ENCODE measurements at regions not wholly inside any gene's neighbourhood (a gene's known extent, or its start where the extent isn't known, plus 50 kb on each side); places are given as distances from the start of the nearest gene placed in this dataset.

- intact Hi-C loops (cut with micrococcal nuclease), result no loop called here
- Histone ChIP-seq H3K27me3 (ENCODE audit: low read depth) (peaks cover 41% of the 10 kb centered on the region), H3K36me3 (no peaks in the 10 kb centered on the region), H3K9me3 (replicated peaks) (no peaks in the 10 kb centered on the region), H3K4me3 (no peak overlapping the region), H3K27ac (replicated peaks) (no peak overlapping the region), H3K4me1 (no peaks in the 10 kb centered on the region)
- DNase-seq, result no peak
- no peak for TF ChIP-seq CTCF (IDR thresholded peaks at IDR 0.05; ENCODE audit: borderline replicate concordance)
Observed at GRCh38 chr22:34129691-34130486, 209.6 kb upstream of the LARGE1 start.

- no peaks in the 10 kb centered on the region for H3K4me1 ChIP-seq
- no peak overlapping the region for H3K4me3 ChIP-seq
- DNase-seq, result no peak
- TF ChIP-seq CTCF (IDR thresholded peaks at IDR 0.05; ENCODE audit: borderline replicate concordance), result no peak
- H3K36me3 ChIP-seq, result no peaks in the 10 kb centered on the region
- intact Hi-C loops (cut with micrococcal nuclease), result no loop called here
- peaks cover 8% of the 10 kb centered on the region for H3K27me3 ChIP-seq (ENCODE audit: low read depth)
- H3K9me3 ChIP-seq (replicated peaks), result no peaks in the 10 kb centered on the region
- H3K27ac ChIP-seq (replicated peaks), result no peak overlapping the region
Observed at GRCh38 chr22:34135749-34136148, 215.5 kb upstream of the LARGE1 start.

- no peaks in the 10 kb centered on the region for H3K36me3 ChIP-seq
- H3K27ac ChIP-seq (replicated peaks), result no peak overlapping the region
- H3K27me3 ChIP-seq (ENCODE audit: low read depth), result peaks cover 4% of the 10 kb centered on the region
- intact Hi-C loops (cut with micrococcal nuclease), result no loop called here
- no peaks in the 10 kb centered on the region for H3K4me1 ChIP-seq
- H3K4me3 ChIP-seq, result no peak overlapping the region
- H3K9me3 ChIP-seq (replicated peaks), result peaks cover 17% of the 10 kb centered on the region
- DNase-seq, result no peak
- no peak for TF ChIP-seq CTCF (IDR thresholded peaks at IDR 0.05; ENCODE audit: borderline replicate concordance)
Observed at GRCh38 chr22:34150023-34150422, 229.7 kb upstream of the LARGE1 start.

GRCh38 chr22:34159491-34159890 lies 239.2 kb upstream of the LARGE1 start:
- H3K4me3 ChIP-seq, result no peak overlapping the region
- no peak for DNase-seq
- peaks cover 66% of the 10 kb centered on the region for H3K27me3 ChIP-seq (ENCODE audit: low read depth)
- no peaks in the 10 kb centered on the region for H3K9me3 ChIP-seq (replicated peaks)
- no peaks in the 10 kb centered on the region for H3K4me1 ChIP-seq
- no peak overlapping the region for H3K27ac ChIP-seq (replicated peaks)
- no peak for TF ChIP-seq CTCF (IDR thresholded peaks at IDR 0.05; ENCODE audit: borderline replicate concordance)
- no peaks in the 10 kb centered on the region for H3K36me3 ChIP-seq
- intact Hi-C loops (cut with micrococcal nuclease), result no loop called here

- Histone ChIP-seq H3K27ac (replicated peaks) (no peak overlapping the region), H3K27me3 (ENCODE audit: low read depth) (peaks cover 67% of the 10 kb centered on the region), H3K4me3 (no peak overlapping the region), H3K9me3 (replicated peaks) (no peaks in the 10 kb centered on the region), H3K4me1 (no peaks in the 10 kb centered on the region), H3K36me3 (no peaks in the 10 kb centered on the region)
- TF ChIP-seq CTCF (IDR thresholded peaks at IDR 0.05; ENCODE audit: borderline replicate concordance), result no peak
- intact Hi-C loops (cut with micrococcal nuclease), result no loop called here
- no peak for DNase-seq
Observed at GRCh38 chr22:34160141-34160783, 240.0 kb upstream of the LARGE1 start.

Data from left ventricle myocardium inferior (tissue), 1 donor.